HepG2 (cell line): ENCODE measurements at regions not wholly inside any gene's neighbourhood (a gene's known extent, or its start where the extent isn't known, plus 50 kb on each side); places are given as distances from the start of the nearest gene placed in this dataset.

Experiments
- ELF1 ChIP-seq: sonication (generic); formaldehyde crosslinking; IDR thresholded peaks from 2 replicates; pipeline ENCODE4 v1.4.0; 2020; ENCODE audit warnings: missing genetic modification reagents
- GABPA ChIP-seq, 2 experiments: IDR thresholded peaks; 2 replicates each; pipeline ENCODE4 v1.6.1; 2011 to 2016; ENCODE audit warnings: low read depth in 2 of 2, low read length in 1 of 2, missing biosample characterization in 1 of 2, missing genetic modification characterization in 1 of 2
- JUND ChIP-seq: sonication (generic); formaldehyde crosslinking; IDR thresholded peaks from 2 replicates; pipeline ENCODE4 v1.8.0; 2022; ENCODE audit warnings: mild to moderate bottlenecking, missing genetic modification reagents
- SP4 ChIP-seq: sonication (generic); formaldehyde crosslinking; IDR thresholded peaks from 2 replicates; pipeline ENCODE4 v1.8.1; 2023; ENCODE audit warnings: mild to moderate bottlenecking, missing genetic modification reagents
- ZNF143 ChIP-seq: sonication (generic); formaldehyde crosslinking; IDR thresholded peaks from 2 replicates; pipeline ENCODE4 v1.4.0; 2020; ENCODE audit warnings: missing genetic modification reagents

DNA sequence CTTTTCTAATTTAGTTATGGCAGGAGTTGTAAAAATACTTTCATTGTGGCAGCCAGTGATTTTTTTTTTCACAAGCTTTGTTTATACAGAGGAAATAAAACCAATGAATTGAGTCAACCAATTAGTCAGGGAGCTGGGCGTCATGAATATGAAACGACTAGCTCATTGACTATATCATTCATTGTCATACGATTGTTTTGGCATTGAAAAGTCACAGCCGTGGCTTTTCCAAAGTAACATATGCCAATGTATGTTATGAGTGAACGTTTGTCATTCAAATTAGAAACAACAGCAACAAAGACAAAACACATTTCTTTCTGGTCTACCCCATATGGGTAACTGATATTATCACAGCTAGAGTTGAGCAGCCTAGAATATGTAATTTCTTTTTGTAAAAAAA, 810.6 kb downstream of the EPHA7 start:
- TF ChIP-seq ZNF143 (CRISPR knock-in tag) (no peak), ELF1 (no peak), GABPA (IDR thresholded peaks at IDR 0.05; ENCODE audit: low read depth, low read length) (no peak), GABPA (CRISPR knock-in tag; IDR thresholded peaks at IDR 0.05; ENCODE audit: low read depth) (no peak), JUND (no peak), SP4 (CRISPR knock-in tag) (no peak)
